ENCODE measurements at regions not wholly inside any gene's neighbourhood (a gene's known extent, or its start where the extent isn't known, plus 50 kb on each side); places are given as distances from the start of the nearest gene placed in this dataset.

DNA sequence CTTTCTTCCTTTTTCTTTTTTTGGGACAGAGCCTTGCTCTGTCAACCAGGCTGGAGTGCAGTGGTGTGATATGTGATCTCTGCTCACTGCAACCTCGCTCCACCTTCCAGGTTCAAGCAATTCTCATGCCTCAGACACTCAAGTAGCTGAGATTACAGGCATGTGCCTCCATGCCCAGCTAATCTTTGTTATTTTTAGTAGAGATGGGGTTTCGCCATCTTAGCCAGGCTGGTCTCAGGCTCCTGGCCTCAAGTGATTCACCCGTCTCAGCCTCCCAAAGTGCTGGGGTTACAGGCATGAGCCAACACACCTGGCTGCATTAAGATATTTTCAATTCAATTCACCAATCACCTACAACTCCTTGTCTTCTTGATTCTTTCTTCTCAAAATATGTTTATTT is 1046.5 kb downstream of the GALC start:
- Histone ChIP-seq H3K27ac (no peak overlapping the region), H3K9me3 (replicated peaks in 1 of 3) (no peaks in the 10 kb centered on the region), H3K36me3 (replicated peaks in 1 of 2) (no peaks in the 10 kb centered on the region), H3K4me1 (replicated peaks in 1 of 2) (no peaks in the 10 kb centered on the region), H3K27me3 (no peaks in the 10 kb centered on the region), H3K4me3 (no peak overlapping the region)
- 71 to 84% (median 78%) methylated on average over 3 of the region's 3 CpGs for WGBS, 4 donors
- DNase-seq: no peak
- no peak for TF ChIP-seq POLR2A (IDR thresholded peaks at IDR 0.05)
- TF ChIP-seq, protein P1, sequence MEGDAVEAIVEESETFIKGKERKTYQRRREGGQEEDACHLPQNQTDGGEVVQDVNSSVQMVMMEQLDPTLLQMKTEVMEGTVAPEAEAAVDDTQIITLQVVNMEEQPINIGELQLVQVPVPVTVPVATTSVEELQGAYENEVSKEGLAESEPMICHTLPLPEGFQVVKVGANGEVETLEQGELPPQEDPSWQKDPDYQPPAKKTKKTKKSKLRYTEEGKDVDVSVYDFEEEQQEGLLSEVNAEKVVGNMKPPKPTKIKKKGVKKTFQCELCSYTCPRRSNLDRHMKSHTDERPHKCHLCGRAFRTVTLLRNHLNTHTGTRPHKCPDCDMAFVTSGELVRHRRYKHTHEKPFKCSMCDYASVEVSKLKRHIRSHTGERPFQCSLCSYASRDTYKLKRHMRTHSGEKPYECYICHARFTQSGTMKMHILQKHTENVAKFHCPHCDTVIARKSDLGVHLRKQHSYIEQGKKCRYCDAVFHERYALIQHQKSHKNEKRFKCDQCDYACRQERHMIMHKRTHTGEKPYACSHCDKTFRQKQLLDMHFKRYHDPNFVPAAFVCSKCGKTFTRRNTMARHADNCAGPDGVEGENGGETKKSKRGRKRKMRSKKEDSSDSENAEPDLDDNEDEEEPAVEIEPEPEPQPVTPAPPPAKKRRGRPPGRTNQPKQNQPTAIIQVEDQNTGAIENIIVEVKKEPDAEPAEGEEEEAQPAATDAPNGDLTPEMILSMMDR (IDR thresholded peaks at IDR 0.05): no peak
- intact Hi-C loops (cut with DNase I): no loop called here

DNA sequence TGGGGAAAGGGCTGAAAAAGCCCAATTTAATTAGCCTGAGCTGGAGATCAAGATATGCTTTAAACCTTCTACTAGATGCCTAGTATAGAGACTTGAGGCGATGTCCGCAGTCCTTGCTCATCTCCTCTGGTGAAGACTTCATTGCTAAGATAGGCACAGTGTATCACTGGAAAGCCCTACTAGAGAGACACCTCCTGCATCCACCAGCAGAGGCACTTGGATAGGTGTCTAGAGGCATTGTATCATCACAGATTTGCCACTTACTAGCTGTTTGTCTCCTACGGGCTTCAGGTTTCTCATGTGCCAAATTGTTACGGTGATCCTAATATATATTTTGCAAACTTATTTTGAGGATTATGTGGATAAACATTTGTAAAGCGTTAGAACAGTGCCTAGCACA is 1048.5 kb downstream of the GALC start:
- no peak overlapping the region for H3K4me3 ChIP-seq
- 87 to 92% (median 91%) methylated on average over 5 of the region's 5 CpGs for WGBS, 4 donors

DNA sequence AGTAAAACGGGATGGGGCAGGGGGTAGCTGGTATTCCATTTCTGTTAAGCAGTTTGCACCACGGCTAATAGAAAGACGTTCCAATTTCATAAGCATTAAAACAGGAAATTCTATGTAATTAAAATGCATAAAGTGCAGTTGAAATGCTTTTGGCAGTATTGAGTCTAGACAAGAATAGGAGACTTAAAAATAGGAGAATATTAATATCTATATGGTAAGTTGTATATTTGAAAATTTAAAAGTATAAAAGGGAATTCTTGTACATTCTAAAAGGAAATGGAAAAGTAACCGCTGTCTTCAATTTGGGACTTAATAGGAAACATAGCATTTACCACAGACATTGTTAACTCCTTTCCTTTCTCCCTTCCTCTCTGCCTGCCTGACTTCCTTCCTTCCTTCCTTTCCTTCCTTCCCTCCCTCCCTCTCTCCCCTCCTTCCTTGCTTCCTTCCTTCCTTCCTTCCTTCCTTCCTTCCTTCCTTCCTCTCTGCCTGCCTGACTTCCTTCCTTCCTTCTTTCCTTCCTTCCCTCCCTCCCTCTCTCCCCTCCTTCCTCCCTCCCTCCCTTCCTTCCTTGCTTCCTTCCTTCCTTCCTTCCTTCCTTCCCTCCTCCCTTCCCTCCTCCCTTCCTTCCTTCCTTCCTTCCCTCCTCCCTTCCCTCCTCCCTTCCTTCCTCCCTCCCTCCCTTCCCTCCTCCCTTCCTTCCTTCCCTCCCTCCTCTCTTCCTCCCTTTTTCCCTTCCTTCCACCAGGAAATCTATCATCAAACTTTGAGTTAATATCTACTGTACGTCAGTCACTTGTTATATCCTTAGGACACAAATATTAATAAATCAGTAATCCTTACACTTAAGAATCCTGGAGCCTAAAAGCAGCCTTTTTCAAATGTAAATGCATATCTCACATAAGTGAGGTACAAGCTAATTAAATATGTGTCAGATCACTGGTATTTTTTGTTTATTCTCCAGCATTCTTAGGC is 1049.3 kb downstream of the GALC start:
- no peak for TF ChIP-seq POLR2A (IDR thresholded peaks at IDR 0.05)
- TF ChIP-seq, protein P1 (IDR thresholded peaks at IDR 0.05): no peak
- 75 to 83% (median 77%) methylated on average over 5 of the region's 5 CpGs for WGBS, 4 donors
- DNase-seq: no peak
- Histone ChIP-seq H3K36me3 (replicated peaks in 1 of 2) (no peaks in the 10 kb centered on the region), H3K9me3 (replicated peaks in 1 of 3) (no peaks in the 10 kb centered on the region), H3K27me3 (no peaks in the 10 kb centered on the region), H3K4me3 (no peak overlapping the region), H3K27ac (no peak overlapping the region), H3K4me1 (replicated peaks in 1 of 2) (no peaks in the 10 kb centered on the region)
- intact Hi-C loops (cut with DNase I): no loop called here

More for the DNA sequence above, 1048.5 kb downstream of the GALC start:
- intact Hi-C loops (cut with DNase I): no loop called here
- no peaks in the 10 kb centered on the region for H3K36me3 ChIP-seq (replicated peaks in 1 of 2)
- DNase-seq: no peak
- H3K9me3 ChIP-seq (replicated peaks in 1 of 3): no peaks in the 10 kb centered on the region
- TF ChIP-seq, protein P1 (IDR thresholded peaks at IDR 0.05): no peak
- TF ChIP-seq POLR2A (IDR thresholded peaks at IDR 0.05): no peak
- no peak overlapping the region for H3K27ac ChIP-seq
- no peaks in the 10 kb centered on the region for H3K27me3 ChIP-seq
- H3K4me1 ChIP-seq (replicated peaks in 1 of 2): no peaks in the 10 kb centered on the region

DNA sequence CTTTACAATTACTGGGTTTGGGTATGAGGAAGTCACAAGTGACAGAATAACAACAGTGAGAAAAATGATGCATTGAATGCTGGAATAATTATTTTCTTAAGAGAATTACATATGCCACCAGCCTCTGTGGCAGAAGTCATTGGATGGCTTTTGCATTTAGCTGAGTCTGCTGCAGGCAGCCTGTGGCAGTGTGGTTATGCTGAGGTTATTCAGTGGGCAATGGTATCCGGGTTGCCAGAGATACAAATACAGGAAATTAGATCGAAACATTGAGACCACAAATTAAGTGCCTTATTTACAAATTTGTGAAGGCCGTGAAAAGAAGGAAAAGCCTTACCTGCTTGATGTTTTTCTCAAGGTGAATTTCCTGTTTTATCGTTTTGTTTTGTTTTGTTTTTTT is 1050.0 kb downstream of the GALC start:
- TF ChIP-seq POLR2A (IDR thresholded peaks at IDR 0.05): no peak
- TF ChIP-seq, protein P1 (IDR thresholded peaks at IDR 0.05): no peak
- DNase-seq: no peak
- no peak overlapping the region for H3K27ac ChIP-seq
- H3K36me3 ChIP-seq (replicated peaks in 1 of 2): no peaks in the 10 kb centered on the region
- H3K9me3 ChIP-seq (replicated peaks in 1 of 3): no peaks in the 10 kb centered on the region
- H3K27me3 ChIP-seq: no peaks in the 10 kb centered on the region
- H3K4me3 ChIP-seq: no peak overlapping the region
- WGBS, 4 donors: 54 to 80% (median 66%) methylated on average over 4 of the region's 4 CpGs
- H3K4me1 ChIP-seq (replicated peaks in 1 of 2): no peaks in the 10 kb centered on the region
- intact Hi-C loops (cut with DNase I): no loop called here

All from adrenal gland (tissue), 9 donors.